DND-41 (cell line): ENCODE measurements at regions not wholly inside any gene's neighbourhood (a gene's known extent, or its start where the extent isn't known, plus 50 kb on each side); places are given as distances from the start of the nearest gene placed in this dataset.

Experiments
- ATAC-seq: fragments of 200-7000 bp; cut with Tn5 transposase; 3 replicates; pipeline ENCODE4 v1.9.1; 2021; ENCODE audit warnings: low read depth; ENCODE audit not compliant: insufficient read depth
- DNase-seq: peaks from one replicate; pipeline ENCODE4 v3.0.0-alpha.2; 2020
- H2AFZ ChIP-seq: 2 replicates; pipeline ENCODE4 v1.6.0; 2012; ENCODE audit warnings: low read depth, low read length
- H3K27ac ChIP-seq: 2 replicates; pipeline ENCODE4 v1.5.1; 2012; ENCODE audit warnings: low read length, inconsistent platforms
- H3K27me3 ChIP-seq: fragments of 200-600 bp; sonication (generic); 2 replicates; pipeline ENCODE4 v1.6.0; 2012; ENCODE audit warnings: low read length, mild to moderate bottlenecking, inconsistent platforms; ENCODE audit not compliant: insufficient read depth, poor library complexity
- H3K36me3 ChIP-seq: 2 replicates; pipeline ENCODE4 v1.5.1; 2012; ENCODE audit warnings: low read length, inconsistent platforms; ENCODE audit not compliant: insufficient read depth
- H3K4me1 ChIP-seq: 2 replicates; pipeline ENCODE4 v1.5.1; 2012; ENCODE audit warnings: mild to moderate bottlenecking, low read length; ENCODE audit not compliant: insufficient read depth
- H3K4me2 ChIP-seq: 2 replicates; pipeline ENCODE4 v1.6.0; 2012; ENCODE audit warnings: mild to moderate bottlenecking, moderate library complexity, low read length, inconsistent platforms; ENCODE audit not compliant: insufficient read depth
- H3K4me3 ChIP-seq, 2 experiments: fragments of 200-600 bp in 1 of 2; shearing (Covaris generic) in 1 of 2; 2 replicates each; pipeline ENCODE4 v1.5.1; 2012 to 2016; ENCODE audit warnings: inconsistent platforms in 2 of 2, low read length in 2 of 2, mild to moderate bottlenecking in 2 of 2, low read depth in 1 of 2, moderate library complexity in 1 of 2
- H3K79me2 ChIP-seq: 2 replicates; pipeline ENCODE4 v1.6.0; 2012; ENCODE audit warnings: low read length, inconsistent platforms; ENCODE audit not compliant: insufficient read depth
- H3K9ac ChIP-seq: 2 replicates; pipeline ENCODE4 v1.6.0; 2012; ENCODE audit warnings: low read depth, mild to moderate bottlenecking, inconsistent platforms, low read length, moderate library complexity
- H3K9me3 ChIP-seq: 2 replicates; pipeline ENCODE4 v1.5.1; 2012; ENCODE audit warnings: low read length, moderate library complexity, mild to moderate bottlenecking, inconsistent platforms; ENCODE audit not compliant: insufficient read depth, severe bottlenecking
- H4K20me1 ChIP-seq: 2 replicates; pipeline ENCODE4 v1.6.0; 2012; ENCODE audit warnings: low read length; ENCODE audit not compliant: insufficient read depth
- EZH2 ChIP-seq: IDR thresholded peaks from 3 replicates; pipeline ENCODE4 v1.6.1; 2012; ENCODE audit warnings: borderline replicate concordance, low read depth, mild to moderate bottlenecking, moderate library complexity, low read length, inconsistent platforms; ENCODE audit not compliant: severe bottlenecking
- TF ChIP-seq, protein P1 (sequence below): IDR thresholded peaks from 2 replicates; pipeline ENCODE4 v1.5.1; 2012; ENCODE audit warnings: borderline replicate concordance, low read length, moderate library complexity, mild to moderate bottlenecking; ENCODE audit not compliant: poor library complexity, severe bottlenecking; ENCODE audit errors: extremely low read depth

DNA sequence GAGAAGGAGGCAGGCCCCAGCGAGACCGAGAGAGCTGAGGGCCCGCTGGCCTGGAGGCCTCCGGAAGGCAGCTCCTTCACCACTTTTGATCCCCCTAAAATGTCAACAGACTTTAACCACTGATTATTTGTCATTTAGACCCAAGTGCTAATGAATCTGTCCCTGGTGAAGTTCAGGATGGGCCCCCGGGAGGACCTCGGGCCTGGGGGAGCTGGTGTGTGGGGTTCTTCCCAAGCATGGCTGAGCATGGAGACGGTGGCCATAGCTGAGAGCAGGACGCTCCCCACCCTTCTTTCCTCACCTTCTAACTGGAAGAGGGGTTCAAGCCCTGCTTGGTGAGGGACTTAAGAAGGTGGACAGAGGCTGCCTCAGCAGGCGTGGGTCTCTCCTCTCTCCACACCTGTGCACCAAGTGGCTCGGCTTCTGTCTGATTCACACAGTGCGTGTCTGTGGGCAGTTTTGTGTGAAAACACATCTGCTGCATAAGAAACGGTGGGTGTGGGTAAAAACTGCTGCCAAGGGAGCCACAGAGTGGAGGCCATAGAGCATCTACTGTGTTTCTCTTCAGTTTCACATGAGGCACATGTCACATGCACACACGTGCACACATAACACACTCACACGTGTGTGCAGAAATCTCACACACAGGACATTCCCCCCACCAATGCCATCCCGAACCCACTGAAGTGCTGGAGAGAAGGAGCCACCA lies 53.5 kb upstream of the VIPR2 start:
- no peaks in the 10 kb centered on the region for H3K79me2 ChIP-seq
- peak overlapping the region; percentile 82 for H2AFZ ChIP-seq
- H3K4me1 ChIP-seq = peaks cover 40% of the 10 kb centered on the region
- no peaks in the 10 kb centered on the region for H4K20me1 ChIP-seq
- no peak for DNase-seq
- peak overlapping the region; percentile 64 for H3K4me2 ChIP-seq
- H3K27me3 ChIP-seq = no peaks in the 10 kb centered on the region
- peak overlapping the region; percentile 49 for H3K9ac ChIP-seq
- no peaks in the 10 kb centered on the region for H3K9me3 ChIP-seq
- TF ChIP-seq, protein P1, sequence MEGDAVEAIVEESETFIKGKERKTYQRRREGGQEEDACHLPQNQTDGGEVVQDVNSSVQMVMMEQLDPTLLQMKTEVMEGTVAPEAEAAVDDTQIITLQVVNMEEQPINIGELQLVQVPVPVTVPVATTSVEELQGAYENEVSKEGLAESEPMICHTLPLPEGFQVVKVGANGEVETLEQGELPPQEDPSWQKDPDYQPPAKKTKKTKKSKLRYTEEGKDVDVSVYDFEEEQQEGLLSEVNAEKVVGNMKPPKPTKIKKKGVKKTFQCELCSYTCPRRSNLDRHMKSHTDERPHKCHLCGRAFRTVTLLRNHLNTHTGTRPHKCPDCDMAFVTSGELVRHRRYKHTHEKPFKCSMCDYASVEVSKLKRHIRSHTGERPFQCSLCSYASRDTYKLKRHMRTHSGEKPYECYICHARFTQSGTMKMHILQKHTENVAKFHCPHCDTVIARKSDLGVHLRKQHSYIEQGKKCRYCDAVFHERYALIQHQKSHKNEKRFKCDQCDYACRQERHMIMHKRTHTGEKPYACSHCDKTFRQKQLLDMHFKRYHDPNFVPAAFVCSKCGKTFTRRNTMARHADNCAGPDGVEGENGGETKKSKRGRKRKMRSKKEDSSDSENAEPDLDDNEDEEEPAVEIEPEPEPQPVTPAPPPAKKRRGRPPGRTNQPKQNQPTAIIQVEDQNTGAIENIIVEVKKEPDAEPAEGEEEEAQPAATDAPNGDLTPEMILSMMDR = no peak
- TF ChIP-seq EZH2 = no peak
- H3K36me3 ChIP-seq = no peaks in the 10 kb centered on the region
- no peak for ATAC-seq
- H3K27ac ChIP-seq = peak overlapping the region; percentile 89
- H3K4me3 ChIP-seq = peak overlapping the region in 1 of 2 experiments; percentile 50; a peak in 2 of 4 replicates

DNA sequence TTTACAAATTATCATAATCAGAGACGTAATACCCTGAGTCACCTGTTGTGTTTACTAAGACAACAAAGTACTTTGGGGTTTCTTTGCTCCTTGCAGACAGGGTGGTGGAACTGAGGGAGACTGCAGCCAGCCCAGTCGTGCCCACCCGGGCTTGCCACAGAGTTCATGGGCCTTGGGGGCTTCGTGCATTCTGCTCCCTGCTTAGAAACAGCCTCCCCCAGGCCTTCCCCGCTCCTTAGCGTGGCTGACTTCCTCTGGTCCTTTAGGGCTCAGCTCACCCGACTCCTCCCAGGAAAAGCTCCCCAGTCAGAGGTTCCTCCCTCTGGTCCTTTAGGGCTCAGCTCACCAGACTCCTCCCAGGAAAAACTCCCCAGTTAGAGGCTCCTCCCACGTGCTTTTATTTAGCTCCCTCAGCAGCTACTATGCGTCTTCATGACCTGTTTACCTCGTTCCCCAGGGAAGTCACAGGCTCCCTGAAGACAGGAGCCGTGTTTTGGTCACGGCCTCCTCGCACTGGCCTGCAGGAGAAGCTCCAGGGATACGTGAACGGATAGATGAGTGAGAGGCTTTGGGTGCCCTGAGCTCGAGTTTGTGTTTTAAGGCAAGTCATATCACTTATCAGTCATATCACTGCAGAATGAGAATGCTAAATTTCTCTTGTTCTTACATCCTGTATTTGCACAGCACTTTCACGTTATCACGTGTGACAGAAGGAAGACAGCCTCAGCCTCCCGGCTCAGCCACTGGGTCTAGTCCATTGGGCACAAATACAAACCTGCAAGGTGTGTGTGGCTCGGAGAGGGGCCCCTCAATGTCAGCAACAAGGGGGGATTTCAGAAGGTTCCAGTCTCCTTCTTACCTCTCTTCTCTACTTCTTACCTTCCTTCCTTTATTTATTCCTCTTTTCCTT lies 52.7 kb upstream of the VIPR2 start:
- TF ChIP-seq, protein P1 = no peak
- no peak for TF ChIP-seq EZH2
- Histone ChIP-seq H3K4me3 (peak overlapping the region in 1 of 2 experiments; percentile 50; a peak in 2 of 4 replicates), H3K27me3 (no peaks in the 10 kb centered on the region), H3K36me3 (no peaks in the 10 kb centered on the region), H3K4me2 (peak overlapping the region; percentile 64), H3K27ac (peak overlapping the region; percentile 89), H3K9me3 (no peaks in the 10 kb centered on the region), H3K4me1 (peaks cover 40% of the 10 kb centered on the region), H4K20me1 (no peaks in the 10 kb centered on the region), H2AFZ (peak overlapping the region; percentile 82), H3K79me2 (no peaks in the 10 kb centered on the region), H3K9ac (peak overlapping the region; percentile 49)
- peak; percentile 92 for ATAC-seq
- DNase-seq = peak; percentile 80

DNA sequence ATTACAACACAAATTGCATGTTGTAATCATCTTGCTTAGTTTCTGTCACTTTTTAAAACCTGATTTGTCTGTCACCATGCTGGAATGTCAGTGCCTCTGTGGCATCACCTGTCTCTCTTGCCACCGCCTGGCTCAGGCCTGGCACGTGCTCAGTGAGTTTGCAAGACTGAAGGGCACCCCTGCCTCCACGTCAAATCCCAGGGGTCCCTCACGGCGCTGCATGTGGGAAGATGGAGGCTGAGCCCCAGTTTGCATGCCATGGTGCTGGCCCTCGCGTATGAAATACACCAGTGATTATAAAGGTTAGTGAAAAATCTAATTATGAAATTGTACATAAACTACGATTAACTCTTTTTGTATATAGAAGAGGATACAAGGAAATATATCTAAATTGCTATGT lies 51.9 kb upstream of the VIPR2 start:
- no peaks in the 10 kb centered on the region for H3K36me3 ChIP-seq
- peak overlapping the region in 1 of 2 experiments; percentile 50; a peak in 2 of 4 replicates for H3K4me3 ChIP-seq
- H3K4me1 ChIP-seq = peaks cover 40% of the 10 kb centered on the region
- H3K79me2 ChIP-seq = no peaks in the 10 kb centered on the region
- H3K9me3 ChIP-seq = no peaks in the 10 kb centered on the region
- peak overlapping the region; percentile 82 for H2AFZ ChIP-seq
- DNase-seq = peak; percentile 19
- peak overlapping the region; percentile 49 for H3K9ac ChIP-seq
- no peaks in the 10 kb centered on the region for H4K20me1 ChIP-seq
- peak overlapping the region; percentile 64 for H3K4me2 ChIP-seq
- no peak for TF ChIP-seq EZH2
- TF ChIP-seq, protein P1 = no peak
- H3K27me3 ChIP-seq = no peaks in the 10 kb centered on the region
- no peak for ATAC-seq
- H3K27ac ChIP-seq = peak overlapping the region; percentile 89
